Inflammatory macrophage treated with lipopolysaccharide for 1 hour (primary cell): ENCODE measurements at regions not wholly inside any gene's neighbourhood (a gene's known extent, or its start where the extent isn't known, plus 50 kb on each side); places are given as distances from the start of the nearest gene placed in this dataset.

Experiments used
- DNase-seq, 2 donors: peaks; one replicate each; pipeline ENCODE4 v3.0.0-alpha.2; 2020 to 2022

GRCh38 chr4:151962138-151962823 lies 201.5 kb upstream of the GATB start:
- no peak for DNase-seq

- no peak for DNase-seq
These were observed 200.6 kb upstream of the GATB start for GRCh38 chr4:151961456-151961855.

- DNase-seq = no peak
These were observed 199.8 kb upstream of the GATB start for GRCh38 chr4:151960449-151961230.

GRCh38 chr4:151957153-151957552 lies 196.3 kb upstream of the GATB start:
- DNase-seq = no peak

- DNase-seq = no peak
These were observed 195.0 kb upstream of the GATB start for GRCh38 chr4:151955721-151956380.

- no peak for DNase-seq
These were observed 193.1 kb upstream of the GATB start for GRCh38 chr4:151953795-151954372.

- DNase-seq = no peak
These were observed 192.5 kb upstream of the GATB start for GRCh38 chr4:151953312-151953711.

- no peak for DNase-seq
These were observed 192.0 kb upstream of the GATB start for GRCh38 chr4:151952711-151953254.

GRCh38 chr4:151952137-151952536 lies 191.3 kb upstream of the GATB start:
- no peak for DNase-seq

- no peak for DNase-seq
These were observed 190.9 kb upstream of the GATB start for GRCh38 chr4:151951671-151952050.

- DNase-seq = no peak
These were observed 190.3 kb upstream of the GATB start for GRCh38 chr4:151950993-151951670.

GRCh38 chr4:151948351-151949016 lies 187.7 kb upstream of the GATB start:
- DNase-seq = no peak

- no peak for DNase-seq
These were observed 185.9 kb upstream of the GATB start for GRCh38 chr4:151946718-151947117.

- DNase-seq = no peak
These were observed 182.2 kb upstream of the GATB start for GRCh38 chr4:151942971-151943370.

- DNase-seq = no peak
These were observed 180.3 kb upstream of the GATB start for GRCh38 chr4:151940926-151941617.

- DNase-seq = no peak
These were observed 179.5 kb upstream of the GATB start for GRCh38 chr4:151940291-151940690.

GRCh38 chr4:151939670-151940069 lies 178.9 kb upstream of the GATB start:
- no peak for DNase-seq

GRCh38 chr4:151935411-151935810 lies 174.6 kb upstream of the GATB start:
- no peak for DNase-seq

GRCh38 chr4:151934766-151935165 lies 174.0 kb upstream of the GATB start:
- DNase-seq = no peak

GRCh38 chr4:151933122-151933827 lies 172.5 kb upstream of the GATB start:
- no peak for DNase-seq

GRCh38 chr4:151931563-151931962 lies 170.8 kb upstream of the GATB start:
- no peak for DNase-seq
